NT2/D1 (cell line): ENCODE measurements at regions not wholly inside any gene's neighbourhood (a gene's known extent, or its start where the extent isn't known, plus 50 kb on each side); places are given as distances from the start of the nearest gene placed in this dataset.
"Not testable (repeated sequence)": the region's sequence is repeated elsewhere in the genome, so short reads cannot be mapped to it uniquely, and the experiment has no call there.

Source experiments
- DNase-seq: peaks from one replicate; pipeline ENCODE4 v3.0.0-alpha.2; 2011; ENCODE audit warnings: low read depth, low spot score
- H3K27me3 ChIP-seq: 2 replicates; pipeline ENCODE4 v1.6.0; 2011; ENCODE audit warnings: mild to moderate bottlenecking; ENCODE audit not compliant: insufficient read length, insufficient read depth
- H3K36me3 ChIP-seq: 2 replicates; pipeline ENCODE4 v1.6.1; 2011; ENCODE audit warnings: mild to moderate bottlenecking, low read length, mixed read lengths; ENCODE audit not compliant: insufficient read depth, insufficient read length
- H3K4me1 ChIP-seq: 2 replicates; pipeline ENCODE4 v1.5.1; 2011; ENCODE audit not compliant: insufficient read depth, insufficient read length
- H3K4me3 ChIP-seq: 2 replicates; pipeline ENCODE4 v1.5.1; 2011; ENCODE audit warnings: low read depth; ENCODE audit not compliant: insufficient read length
- H3K9ac ChIP-seq: 2 replicates; pipeline ENCODE4 v1.6.0; 2011; ENCODE audit warnings: low read depth; ENCODE audit not compliant: insufficient read length
- H3K9me3 ChIP-seq: 2 replicates; pipeline ENCODE4 v1.5.1; 2011; ENCODE audit warnings: mild to moderate bottlenecking, low read length; ENCODE audit not compliant: insufficient read depth
- SUZ12 ChIP-seq: IDR thresholded peaks from 2 replicates; pipeline ENCODE4 v1.6.1; 2011; ENCODE audit not compliant: insufficient read length, insufficient read depth; ENCODE audit errors: extremely low read depth
- YY1 ChIP-seq: IDR thresholded peaks from 2 replicates; pipeline ENCODE4 v1.6.1; 2011; ENCODE audit not compliant: insufficient read length, insufficient read depth
- ZNF274 ChIP-seq: IDR thresholded peaks from 2 replicates; pipeline ENCODE4 v1.6.1; 2011; ENCODE audit warnings: mild to moderate bottlenecking, low read depth, low read length

GRCh38 chr17:83189044-83190003 is 109.9 kb downstream of the METRNL start:
- Histone ChIP-seq H3K9me3 (peaks cover 10% of the 10 kb centered on the region; the same call in 1 of the 2 replicates), H3K4me3 (no peak overlapping the region), H3K4me1 (peaks cover 3% of the 10 kb centered on the region), H3K36me3 (no peaks in the 10 kb centered on the region), H3K27me3 (no peaks in the 10 kb centered on the region), H3K9ac (no peak overlapping the region)
- TF ChIP-seq YY1: no peak
- no peak for TF ChIP-seq ZNF274
- no peak for TF ChIP-seq SUZ12
- no peak for DNase-seq

DNA sequence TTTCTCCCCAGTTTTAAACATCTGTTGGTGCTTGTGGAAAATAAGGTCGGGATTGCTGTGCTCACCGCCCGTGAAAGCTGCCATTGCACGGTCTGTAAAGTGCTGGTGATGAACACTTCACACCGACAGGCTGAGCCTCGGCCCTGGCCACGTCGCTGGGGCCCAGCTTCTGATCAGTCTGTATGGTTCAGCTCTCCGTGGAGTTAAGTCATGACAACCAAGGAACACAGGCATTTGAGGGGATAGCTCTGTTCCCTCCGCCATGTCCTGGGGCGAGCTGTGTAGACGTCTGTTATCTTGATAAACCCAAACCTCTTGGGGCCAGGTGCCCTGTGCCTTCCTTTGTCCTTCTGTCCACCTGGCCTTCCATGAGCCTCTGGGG is 110.6 kb downstream of the METRNL start:
- H3K36me3 ChIP-seq: no peaks in the 10 kb centered on the region
- H3K4me3 ChIP-seq: no peak overlapping the region
- H3K9ac ChIP-seq: no peak overlapping the region
- DNase-seq: no peak
- no peaks in the 10 kb centered on the region for H3K27me3 ChIP-seq
- TF ChIP-seq ZNF274 (no peak), SUZ12 (no peak), YY1 (no peak)
- peaks cover 3% of the 10 kb centered on the region for H3K4me1 ChIP-seq
- H3K9me3 ChIP-seq: peaks cover 15% of the 10 kb centered on the region; the same call in 1 of the 2 replicates

- peaks cover 3% of the 10 kb centered on the region for H3K4me1 ChIP-seq
- H3K27me3 ChIP-seq: no peaks in the 10 kb centered on the region
- H3K4me3 ChIP-seq: no peak overlapping the region
- DNase-seq: no peak
- H3K9me3 ChIP-seq: peaks cover 15% of the 10 kb centered on the region; the same call in 1 of the 2 replicates
- no peaks in the 10 kb centered on the region for H3K36me3 ChIP-seq
- no peak overlapping the region for H3K9ac ChIP-seq
- no peak for TF ChIP-seq SUZ12
- TF ChIP-seq ZNF274: no peak
- no peak for TF ChIP-seq YY1
Observed at GRCh38 chr17:83190601-83191387, 111.4 kb downstream of the METRNL start.

GRCh38 chr17:83191388-83192160 is 112.2 kb downstream of the METRNL start:
- H3K4me1 ChIP-seq: peaks cover 3% of the 10 kb centered on the region
- H3K4me3 ChIP-seq: no peak overlapping the region
- H3K27me3 ChIP-seq: no peaks in the 10 kb centered on the region
- TF ChIP-seq ZNF274 (no peak), YY1 (no peak), SUZ12 (no peak)
- no peak for DNase-seq
- peaks cover 15% of the 10 kb centered on the region; the same call in 1 of the 2 replicates for H3K9me3 ChIP-seq
- H3K9ac ChIP-seq: no peak overlapping the region
- H3K36me3 ChIP-seq: no peaks in the 10 kb centered on the region

DNA sequence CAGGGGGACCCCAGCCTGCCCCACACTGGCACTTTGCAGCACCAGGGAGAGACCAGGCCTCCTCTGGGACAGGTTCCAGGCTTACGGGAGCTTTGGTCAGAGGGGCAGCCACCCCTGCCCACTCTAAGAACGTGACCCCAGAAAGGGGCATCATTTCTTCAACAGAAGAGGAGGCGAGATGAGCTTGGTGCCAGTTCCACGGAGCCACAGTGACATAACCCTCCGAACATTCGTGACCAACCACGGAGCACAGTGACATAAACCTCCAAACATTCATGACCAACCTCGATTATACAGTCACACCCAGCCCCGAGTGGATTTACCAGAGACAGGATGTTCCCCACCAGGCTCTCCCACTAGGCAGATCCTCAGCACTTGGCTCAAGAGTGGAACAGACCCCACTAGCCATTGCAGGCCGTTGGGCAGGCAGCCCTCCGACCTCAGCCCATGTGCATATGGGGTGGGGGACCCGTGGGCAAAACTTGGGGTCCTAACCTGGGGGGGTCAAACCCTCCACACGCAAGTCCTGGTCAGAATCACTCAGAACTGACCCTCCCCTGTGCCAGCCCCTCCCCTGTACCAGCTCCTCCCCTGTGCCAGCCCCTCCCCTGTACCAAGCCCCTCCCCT is 112.9 kb downstream of the METRNL start:
- no peaks in the 10 kb centered on the region for H3K27me3 ChIP-seq

GRCh38 chr17:83192789-83193335 is 113.5 kb downstream of the METRNL start:
- H3K27me3 ChIP-seq, H3K4me1 ChIP-seq, H3K36me3 ChIP-seq, H3K9ac ChIP-seq, DNase-seq, H3K4me3 ChIP-seq: not testable (repeated sequence)
- peaks cover 15% of the 10 kb centered on the region; the same call in 1 of the 2 replicates for H3K9me3 ChIP-seq

More for the DNA sequence above, 112.9 kb downstream of the METRNL start:
- DNase-seq: no peak
- Histone ChIP-seq H3K4me3 (no peak overlapping the region), H3K9ac (no peak overlapping the region), H3K4me1 (peaks cover 3% of the 10 kb centered on the region), H3K36me3 (no peaks in the 10 kb centered on the region), H3K9me3 (peaks cover 15% of the 10 kb centered on the region; the same call in 1 of the 2 replicates)
- TF ChIP-seq ZNF274 (no peak), SUZ12 (no peak), YY1 (no peak)
